ENCODE measurements at regions not wholly inside any gene's neighbourhood (a gene's known extent, or its start where the extent isn't known, plus 50 kb on each side); places are given as distances from the start of the nearest gene placed in this dataset.

DNA sequence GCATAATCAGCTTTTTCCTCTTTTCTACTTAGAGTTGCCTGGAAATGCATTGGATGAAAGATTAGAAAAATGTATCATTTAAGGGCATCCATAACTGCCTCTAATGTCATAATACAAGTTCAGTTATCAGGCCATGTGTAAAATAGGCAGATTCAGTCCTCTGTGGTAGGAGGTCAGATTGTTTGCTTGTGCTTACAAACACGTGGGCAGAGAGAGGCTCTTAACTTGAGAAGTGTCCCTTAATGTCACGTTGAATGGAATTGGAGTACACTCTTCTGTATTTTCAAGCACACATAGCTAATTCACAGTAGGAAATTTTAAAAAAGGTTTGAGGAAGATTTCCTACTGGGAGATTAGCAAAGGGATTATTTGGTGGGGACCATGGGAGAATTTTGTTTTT lies 359.8 kb upstream of the MTPN start:
- TF ChIP-seq, protein P1, sequence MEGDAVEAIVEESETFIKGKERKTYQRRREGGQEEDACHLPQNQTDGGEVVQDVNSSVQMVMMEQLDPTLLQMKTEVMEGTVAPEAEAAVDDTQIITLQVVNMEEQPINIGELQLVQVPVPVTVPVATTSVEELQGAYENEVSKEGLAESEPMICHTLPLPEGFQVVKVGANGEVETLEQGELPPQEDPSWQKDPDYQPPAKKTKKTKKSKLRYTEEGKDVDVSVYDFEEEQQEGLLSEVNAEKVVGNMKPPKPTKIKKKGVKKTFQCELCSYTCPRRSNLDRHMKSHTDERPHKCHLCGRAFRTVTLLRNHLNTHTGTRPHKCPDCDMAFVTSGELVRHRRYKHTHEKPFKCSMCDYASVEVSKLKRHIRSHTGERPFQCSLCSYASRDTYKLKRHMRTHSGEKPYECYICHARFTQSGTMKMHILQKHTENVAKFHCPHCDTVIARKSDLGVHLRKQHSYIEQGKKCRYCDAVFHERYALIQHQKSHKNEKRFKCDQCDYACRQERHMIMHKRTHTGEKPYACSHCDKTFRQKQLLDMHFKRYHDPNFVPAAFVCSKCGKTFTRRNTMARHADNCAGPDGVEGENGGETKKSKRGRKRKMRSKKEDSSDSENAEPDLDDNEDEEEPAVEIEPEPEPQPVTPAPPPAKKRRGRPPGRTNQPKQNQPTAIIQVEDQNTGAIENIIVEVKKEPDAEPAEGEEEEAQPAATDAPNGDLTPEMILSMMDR (IDR thresholded peaks at IDR 0.05; ENCODE audit: control extremely low read depth in 1 of 3, insufficient read depth in 1 of 3, low read depth in 1 of 3, low read length in 3 of 3): no peak
- TF ChIP-seq SIN3A (conservative IDR thresholded peaks at IDR 0.05 in 1 of 2, IDR thresholded peaks at IDR 0.05 in 1 of 2; ENCODE audit: low read depth in 1 of 2, low read length in 2 of 2) (no peak), RXRA (IDR thresholded peaks at IDR 0.05; ENCODE audit: insufficient read depth, low read depth, low read length) (no peak), POLR2AphosphoS5 (IDR thresholded peaks at IDR 0.05; ENCODE audit: low read depth, low read length) (no peak), HDAC2 (IDR thresholded peaks at IDR 0.05; ENCODE audit: borderline replicate concordance in 1 of 2, low read depth in 2 of 2, low read length in 2 of 2) (no peak), POLR2A (IDR thresholded peaks at IDR 0.05; ENCODE audit: control extremely low read depth in 1 of 2, low read depth in 2 of 2, low read length in 2 of 2) (no peak), TAF1 (IDR thresholded peaks at IDR 0.05; ENCODE audit: low read depth, low read length) (no peak), CBX8 (IDR thresholded peaks at IDR 0.05; ENCODE audit: borderline replicate concordance, low read depth, low read length) (no peak), KDM5A (IDR thresholded peaks at IDR 0.05; ENCODE audit: low read length) (no peak)
- TF ChIP-seq, protein P2, sequence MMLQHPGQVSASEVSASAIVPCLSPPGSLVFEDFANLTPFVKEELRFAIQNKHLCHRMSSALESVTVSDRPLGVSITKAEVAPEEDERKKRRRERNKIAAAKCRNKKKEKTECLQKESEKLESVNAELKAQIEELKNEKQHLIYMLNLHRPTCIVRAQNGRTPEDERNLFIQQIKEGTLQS (IDR thresholded peaks at IDR 0.05; ENCODE audit: insufficient read depth, low read depth, low read length): no peak
